Hematopoietic multipotent progenitor cell treated with erythropoietin and hydrocortisone succinate and interleukin-3 and kit ligand, for 8 days (in vitro differentiated cells): ENCODE measurements at regions not wholly inside any gene's neighbourhood (a gene's known extent, or its start where the extent isn't known, plus 50 kb on each side); places are given as distances from the start of the nearest gene placed in this dataset.

Source experiments
- DNase-seq: peaks from one replicate; pipeline ENCODE4 v3.0.0-alpha.2; 2015

- no peak for DNase-seq
Observed at GRCh38 chr11:119982517-119983239, 155.2 kb downstream of the TRIM29 start.

- no peak for DNase-seq
Observed at GRCh38 chr11:119980431-119980830, 157.5 kb downstream of the TRIM29 start.

GRCh38 chr11:119979701-119980100 is 158.2 kb downstream of the TRIM29 start:
- no peak for DNase-seq

- DNase-seq: no peak
Observed at GRCh38 chr11:119978696-119979095, 159.2 kb downstream of the TRIM29 start.

GRCh38 chr11:119977881-119978280 is 160.0 kb downstream of the TRIM29 start:
- no peak for DNase-seq

- no peak for DNase-seq
Observed at GRCh38 chr11:119977561-119977860, 160.4 kb downstream of the TRIM29 start.

- no peak for DNase-seq
Observed at GRCh38 chr11:119976805-119977560, 160.9 kb downstream of the TRIM29 start.

- DNase-seq: no peak
Observed at GRCh38 chr11:119975561-119976152, 162.3 kb downstream of the TRIM29 start.

- DNase-seq: no peak
Observed at GRCh38 chr11:119974467-119974866, 163.4 kb downstream of the TRIM29 start.

GRCh38 chr11:119974051-119974450 is 163.9 kb downstream of the TRIM29 start:
- DNase-seq: no peak

GRCh38 chr11:119972281-119972680 is 165.6 kb downstream of the TRIM29 start:
- DNase-seq: no peak

- DNase-seq: no peak
Observed at GRCh38 chr11:119970555-119971304, 167.2 kb downstream of the TRIM29 start.

- DNase-seq: no peak
Observed at GRCh38 chr11:119964136-119965025, 173.5 kb downstream of the TRIM29 start.

GRCh38 chr11:119957951-119958350 is 180.0 kb downstream of the TRIM29 start:
- DNase-seq: no peak

GRCh38 chr11:119952441-119952840 is 185.5 kb downstream of the TRIM29 start:
- DNase-seq: no peak

GRCh38 chr11:119943298-119943655 is 194.6 kb downstream of the TRIM29 start:
- DNase-seq: no peak

GRCh38 chr11:119942583-119943297 is 195.2 kb downstream of the TRIM29 start:
- no peak for DNase-seq

GRCh38 chr11:119941636-119942411 is 196.1 kb downstream of the TRIM29 start:
- no peak for DNase-seq

- DNase-seq: no peak
Observed at GRCh38 chr11:119941171-119941570, 196.7 kb downstream of the TRIM29 start.

GRCh38 chr11:119940401-119940976 is 197.4 kb downstream of the TRIM29 start:
- DNase-seq: no peak

- no peak for DNase-seq
Observed at GRCh38 chr11:119937412-119937811, 200.5 kb downstream of the TRIM29 start.
